22Rv1 (cell line): ENCODE measurements at regions not wholly inside any gene's neighbourhood (a gene's known extent, or its start where the extent isn't known, plus 50 kb on each side); places are given as distances from the start of the nearest gene placed in this dataset.

ENCODE experiments used
- H3K27ac ChIP-seq: fragments of 450-650 bp; 2 replicates; pipeline ENCODE4 v1.5.1; 2017
- ZFX ChIP-seq: fragments of 450-650 bp; IDR thresholded peaks from 2 replicates; pipeline ENCODE4 v1.6.1; 2017; ENCODE audit warnings: antibody characterized with exemption, borderline replicate concordance
- TF ChIP-seq, protein P1 (sequence below): fragments of 450-650 bp; IDR thresholded peaks from 2 replicates; pipeline ENCODE4 v1.5.1; 2017; ENCODE audit warnings: mild to moderate bottlenecking

DNA sequence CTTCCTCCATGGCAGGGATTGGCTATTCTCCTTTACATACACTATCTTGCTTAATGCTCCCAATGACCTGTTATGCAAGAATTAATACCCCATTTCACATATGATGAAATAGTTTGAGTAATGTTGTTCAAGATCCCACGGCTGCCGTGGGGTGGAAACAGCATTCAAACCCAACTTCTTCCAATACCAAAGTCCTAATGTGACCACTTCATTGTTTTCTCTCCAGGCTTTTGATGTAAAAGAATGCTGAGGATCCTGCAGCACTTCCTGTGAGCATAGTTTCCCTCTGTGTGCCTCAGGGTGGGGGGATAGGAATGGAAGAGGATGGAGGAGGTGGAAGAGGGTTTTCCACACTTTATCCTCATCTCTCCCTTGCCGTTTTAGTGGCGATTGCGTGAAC lies 199.4 kb downstream of the IRS1 start:
- H3K27ac ChIP-seq: no peak overlapping the region
- TF ChIP-seq ZFX: no peak
- TF ChIP-seq, protein P1, sequence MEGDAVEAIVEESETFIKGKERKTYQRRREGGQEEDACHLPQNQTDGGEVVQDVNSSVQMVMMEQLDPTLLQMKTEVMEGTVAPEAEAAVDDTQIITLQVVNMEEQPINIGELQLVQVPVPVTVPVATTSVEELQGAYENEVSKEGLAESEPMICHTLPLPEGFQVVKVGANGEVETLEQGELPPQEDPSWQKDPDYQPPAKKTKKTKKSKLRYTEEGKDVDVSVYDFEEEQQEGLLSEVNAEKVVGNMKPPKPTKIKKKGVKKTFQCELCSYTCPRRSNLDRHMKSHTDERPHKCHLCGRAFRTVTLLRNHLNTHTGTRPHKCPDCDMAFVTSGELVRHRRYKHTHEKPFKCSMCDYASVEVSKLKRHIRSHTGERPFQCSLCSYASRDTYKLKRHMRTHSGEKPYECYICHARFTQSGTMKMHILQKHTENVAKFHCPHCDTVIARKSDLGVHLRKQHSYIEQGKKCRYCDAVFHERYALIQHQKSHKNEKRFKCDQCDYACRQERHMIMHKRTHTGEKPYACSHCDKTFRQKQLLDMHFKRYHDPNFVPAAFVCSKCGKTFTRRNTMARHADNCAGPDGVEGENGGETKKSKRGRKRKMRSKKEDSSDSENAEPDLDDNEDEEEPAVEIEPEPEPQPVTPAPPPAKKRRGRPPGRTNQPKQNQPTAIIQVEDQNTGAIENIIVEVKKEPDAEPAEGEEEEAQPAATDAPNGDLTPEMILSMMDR: no peak

DNA sequence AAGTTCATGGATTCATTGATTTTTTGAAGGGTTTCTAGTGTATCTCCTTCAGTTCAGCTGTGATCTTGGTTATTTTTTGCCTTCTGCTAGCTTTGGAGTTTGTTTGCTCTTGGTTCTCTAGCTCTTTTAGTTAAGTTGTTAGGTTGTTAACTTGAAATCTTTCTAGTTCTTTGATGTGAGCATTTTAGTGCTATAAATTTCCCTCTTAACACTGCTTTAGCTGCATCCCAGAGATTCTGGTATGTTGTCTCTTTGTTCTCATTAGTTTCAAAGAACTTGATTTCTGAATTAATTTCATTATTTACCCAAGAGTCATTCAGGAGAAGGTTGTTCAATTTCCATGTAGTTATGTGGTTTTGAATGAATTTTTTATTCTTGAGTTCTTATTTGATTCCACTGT lies 210.6 kb downstream of the IRS1 start:
- no peak for TF ChIP-seq ZFX
- H3K27ac ChIP-seq: no peak overlapping the region

DNA sequence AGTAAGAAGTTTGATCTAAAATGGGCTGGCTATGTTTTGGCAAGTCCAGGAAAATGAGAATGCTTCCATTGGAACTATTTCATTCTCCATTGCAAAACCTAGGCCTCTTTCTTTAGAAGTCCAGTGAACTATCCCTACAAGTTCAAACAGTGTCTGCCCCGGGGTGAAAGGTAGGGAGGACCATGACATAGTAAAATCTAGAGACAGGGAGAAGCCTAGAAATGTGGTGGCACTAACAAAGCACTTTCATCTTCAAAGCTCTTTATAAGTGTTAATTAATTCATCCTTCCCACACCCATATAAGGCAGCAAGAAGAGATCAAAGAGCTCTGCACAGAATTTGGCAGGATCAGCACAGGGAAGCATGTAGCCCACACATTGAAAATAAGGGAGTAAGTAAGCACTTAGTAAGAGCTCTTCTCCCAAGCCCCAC lies 214.5 kb downstream of the IRS1 start:
- TF ChIP-seq ZFX: no peak
- TF ChIP-seq, protein P1: no peak
- no peak overlapping the region for H3K27ac ChIP-seq

DNA sequence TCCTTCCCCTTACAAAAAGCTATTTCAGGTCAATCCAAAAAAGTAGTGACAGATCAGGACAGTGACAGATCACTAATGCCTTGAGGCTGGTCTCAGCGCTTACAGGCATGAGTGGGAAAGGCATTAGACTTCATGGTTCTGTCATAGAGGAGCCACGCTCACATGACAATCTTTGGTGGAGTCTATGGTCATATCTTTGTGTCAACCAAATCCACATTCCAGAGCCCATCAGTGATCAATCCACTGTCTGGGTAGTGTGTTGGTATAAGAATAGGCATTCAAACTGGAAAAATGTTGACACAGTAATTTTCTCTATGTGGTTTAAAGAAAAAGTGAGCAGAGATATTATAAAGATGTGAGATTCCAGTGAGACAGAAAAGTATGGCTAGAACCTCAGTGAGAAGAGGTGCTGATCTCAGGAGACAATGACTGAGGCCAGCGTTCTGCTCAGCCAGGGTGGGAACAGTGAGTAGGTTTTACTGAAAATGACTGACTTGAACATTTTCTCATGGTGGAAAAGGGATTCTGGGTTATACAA lies 215.0 kb downstream of the IRS1 start:
- no peak overlapping the region for H3K27ac ChIP-seq

DNA sequence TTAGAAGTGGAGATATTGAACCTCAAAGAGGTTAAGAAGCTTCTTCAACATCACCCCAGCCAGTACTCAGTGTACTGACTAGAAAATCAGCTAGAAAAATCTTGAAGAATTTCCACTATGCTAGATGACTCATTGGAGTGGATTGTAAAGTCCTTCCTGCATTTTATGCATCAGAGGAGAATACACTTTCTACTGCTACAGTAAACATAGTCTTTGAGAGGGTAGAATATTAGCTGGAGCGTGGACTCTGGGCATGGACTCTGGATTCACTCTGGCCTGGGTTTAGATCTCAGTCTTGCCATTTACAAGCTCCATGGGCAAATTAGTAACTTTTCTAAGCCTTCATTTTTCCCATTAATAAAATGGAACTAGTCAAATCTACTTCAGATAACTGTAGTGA lies 215.9 kb downstream of the IRS1 start:
- no peak for TF ChIP-seq ZFX
- TF ChIP-seq, protein P1: no peak
- H3K27ac ChIP-seq: no peak overlapping the region

More for the DNA sequence above, 215.0 kb downstream of the IRS1 start:
- TF ChIP-seq ZFX: no peak
- TF ChIP-seq, protein P1: no peak

DNA sequence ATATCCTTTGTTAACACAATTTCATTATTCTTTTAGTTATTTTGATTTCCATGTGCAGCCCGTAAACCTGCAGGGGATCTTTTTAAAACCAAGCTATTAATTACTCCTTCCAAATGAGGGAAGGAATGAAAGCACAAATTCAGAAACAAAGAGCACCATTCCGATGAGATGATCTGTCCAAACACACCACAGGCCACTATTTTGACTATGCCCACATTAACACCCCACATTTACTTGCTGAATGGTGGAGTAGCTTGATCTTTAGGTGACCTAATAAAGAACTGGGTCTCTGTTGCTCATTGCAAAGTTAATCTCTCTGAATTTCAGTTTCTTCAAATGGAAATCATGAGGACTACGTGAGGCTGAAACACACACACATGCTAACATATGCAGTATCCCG lies 218.0 kb downstream of the IRS1 start:
- no peak for TF ChIP-seq ZFX
- TF ChIP-seq, protein P1: no peak
- peak overlapping the region; percentile 42 for H3K27ac ChIP-seq

DNA sequence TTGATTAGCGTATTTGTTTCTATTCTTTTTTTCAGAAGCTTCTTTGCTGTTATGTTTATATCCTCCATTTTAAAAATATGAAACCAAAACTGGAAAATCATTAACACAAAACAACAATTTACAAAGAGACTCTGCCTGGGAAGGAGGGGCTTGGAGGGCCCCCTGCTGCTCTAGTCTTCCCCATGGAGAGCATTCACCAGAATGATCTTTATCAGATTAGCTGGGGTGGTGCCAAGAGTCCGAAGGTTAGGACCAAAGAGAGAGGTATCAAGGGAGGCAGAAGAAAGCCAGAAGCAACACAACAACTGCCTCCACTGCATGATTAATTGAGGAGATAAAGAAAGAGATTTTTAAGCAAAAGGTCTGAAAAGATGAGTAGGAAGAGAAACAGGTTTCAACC lies 218.6 kb downstream of the IRS1 start:
- H3K27ac ChIP-seq: peak overlapping the region; percentile 42

More for the DNA sequence above, 218.6 kb downstream of the IRS1 start:
- TF ChIP-seq ZFX: no peak
- TF ChIP-seq, protein P1: no peak
